ENCODE measurements at regions not wholly inside any gene's neighbourhood (a gene's known extent, or its start where the extent isn't known, plus 50 kb on each side); places are given as distances from the start of the nearest gene placed in this dataset.

- TF ChIP-seq, protein P1, sequence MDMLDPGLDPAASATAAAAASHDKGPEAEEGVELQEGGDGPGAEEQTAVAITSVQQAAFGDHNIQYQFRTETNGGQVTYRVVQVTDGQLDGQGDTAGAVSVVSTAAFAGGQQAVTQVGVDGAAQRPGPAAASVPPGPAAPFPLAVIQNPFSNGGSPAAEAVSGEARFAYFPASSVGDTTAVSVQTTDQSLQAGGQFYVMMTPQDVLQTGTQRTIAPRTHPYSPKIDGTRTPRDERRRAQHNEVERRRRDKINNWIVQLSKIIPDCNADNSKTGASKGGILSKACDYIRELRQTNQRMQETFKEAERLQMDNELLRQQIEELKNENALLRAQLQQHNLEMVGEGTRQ (CRISPR knock-in tag; IDR thresholded peaks at IDR 0.05): no peak
- TF ChIP-seq CREM (CRISPR knock-in tag; IDR thresholded peaks at IDR 0.05) (no peak), JUN (CRISPR knock-in tag; IDR thresholded peaks at IDR 0.05) (no peak)
- TF ChIP-seq, protein P2, sequence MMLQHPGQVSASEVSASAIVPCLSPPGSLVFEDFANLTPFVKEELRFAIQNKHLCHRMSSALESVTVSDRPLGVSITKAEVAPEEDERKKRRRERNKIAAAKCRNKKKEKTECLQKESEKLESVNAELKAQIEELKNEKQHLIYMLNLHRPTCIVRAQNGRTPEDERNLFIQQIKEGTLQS (CRISPR knock-in tag; conservative IDR thresholded peaks at IDR 0.05): no peak
- TF ChIP-seq, protein P3, sequence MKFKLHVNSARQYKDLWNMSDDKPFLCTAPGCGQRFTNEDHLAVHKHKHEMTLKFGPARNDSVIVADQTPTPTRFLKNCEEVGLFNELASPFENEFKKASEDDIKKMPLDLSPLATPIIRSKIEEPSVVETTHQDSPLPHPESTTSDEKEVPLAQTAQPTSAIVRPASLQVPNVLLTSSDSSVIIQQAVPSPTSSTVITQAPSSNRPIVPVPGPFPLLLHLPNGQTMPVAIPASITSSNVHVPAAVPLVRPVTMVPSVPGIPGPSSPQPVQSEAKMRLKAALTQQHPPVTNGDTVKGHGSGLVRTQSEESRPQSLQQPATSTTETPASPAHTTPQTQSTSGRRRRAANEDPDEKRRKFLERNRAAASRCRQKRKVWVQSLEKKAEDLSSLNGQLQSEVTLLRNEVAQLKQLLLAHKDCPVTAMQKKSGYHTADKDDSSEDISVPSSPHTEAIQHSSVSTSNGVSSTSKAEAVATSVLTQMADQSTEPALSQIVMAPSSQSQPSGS (CRISPR knock-in tag; IDR thresholded peaks at IDR 0.05; ENCODE audit: borderline replicate concordance, low read depth): no peak
- TF ChIP-seq, protein P4, sequence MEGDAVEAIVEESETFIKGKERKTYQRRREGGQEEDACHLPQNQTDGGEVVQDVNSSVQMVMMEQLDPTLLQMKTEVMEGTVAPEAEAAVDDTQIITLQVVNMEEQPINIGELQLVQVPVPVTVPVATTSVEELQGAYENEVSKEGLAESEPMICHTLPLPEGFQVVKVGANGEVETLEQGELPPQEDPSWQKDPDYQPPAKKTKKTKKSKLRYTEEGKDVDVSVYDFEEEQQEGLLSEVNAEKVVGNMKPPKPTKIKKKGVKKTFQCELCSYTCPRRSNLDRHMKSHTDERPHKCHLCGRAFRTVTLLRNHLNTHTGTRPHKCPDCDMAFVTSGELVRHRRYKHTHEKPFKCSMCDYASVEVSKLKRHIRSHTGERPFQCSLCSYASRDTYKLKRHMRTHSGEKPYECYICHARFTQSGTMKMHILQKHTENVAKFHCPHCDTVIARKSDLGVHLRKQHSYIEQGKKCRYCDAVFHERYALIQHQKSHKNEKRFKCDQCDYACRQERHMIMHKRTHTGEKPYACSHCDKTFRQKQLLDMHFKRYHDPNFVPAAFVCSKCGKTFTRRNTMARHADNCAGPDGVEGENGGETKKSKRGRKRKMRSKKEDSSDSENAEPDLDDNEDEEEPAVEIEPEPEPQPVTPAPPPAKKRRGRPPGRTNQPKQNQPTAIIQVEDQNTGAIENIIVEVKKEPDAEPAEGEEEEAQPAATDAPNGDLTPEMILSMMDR (IDR thresholded peaks at IDR 0.05): no peak
- TF ChIP-seq, protein P5, sequence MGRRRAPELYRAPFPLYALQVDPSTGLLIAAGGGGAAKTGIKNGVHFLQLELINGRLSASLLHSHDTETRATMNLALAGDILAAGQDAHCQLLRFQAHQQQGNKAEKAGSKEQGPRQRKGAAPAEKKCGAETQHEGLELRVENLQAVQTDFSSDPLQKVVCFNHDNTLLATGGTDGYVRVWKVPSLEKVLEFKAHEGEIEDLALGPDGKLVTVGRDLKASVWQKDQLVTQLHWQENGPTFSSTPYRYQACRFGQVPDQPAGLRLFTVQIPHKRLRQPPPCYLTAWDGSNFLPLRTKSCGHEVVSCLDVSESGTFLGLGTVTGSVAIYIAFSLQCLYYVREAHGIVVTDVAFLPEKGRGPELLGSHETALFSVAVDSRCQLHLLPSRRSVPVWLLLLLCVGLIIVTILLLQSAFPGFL (CRISPR knock-in tag; IDR thresholded peaks at IDR 0.05; ENCODE audit: borderline replicate concordance): no peak
Observed at GRCh38 chr16:26212599-26212998, 520.8 kb downstream of the HS3ST4 start.
